Spleen (tissue), 7 donors: ENCODE measurements at regions not wholly inside any gene's neighbourhood (a gene's known extent, or its start where the extent isn't known, plus 50 kb on each side); places are given as distances from the start of the nearest gene placed in this dataset.

Source experiments
- CTCF ChIP-seq, 11 experiments: fragments of 200-600 bp in 7 of 11; fragments of 450-650 bp in 4 of 11; sonication (generic) in 4 of 11; IDR thresholded peaks in 8 of 11; conservative IDR thresholded peaks in 3 of 11; 1 replicate in 7 of 11; 2 replicates in 4 of 11; pipeline versions ENCODE4 v1.4.0 to v1.8.0; 2016 to 2021; ENCODE audit warnings: antibody characterized with exemption in 11 of 11, inconsistent platforms in 4 of 11, mild to moderate bottlenecking in 1 of 11
- POLR2A ChIP-seq, 3 donors: fragments of 450-650 bp; IDR thresholded peaks; one replicate each; pipeline ENCODE4 v1.5.1; 2017; ENCODE audit warnings: antibody characterized with exemption in 3 of 3, mild to moderate bottlenecking in 1 of 3
- POLR2AphosphoS5 ChIP-seq, 3 donors: sonication (generic); formaldehyde crosslinking; IDR thresholded peaks; one replicate each; pipeline ENCODE4 v1.5.1; 2017; ENCODE audit warnings: antibody characterized with exemption in 3 of 3
- donor health status: DM: no; HTN: no; CAD: no; lungs with moderate emphysema.
- donor health status: DM: no; HTN: no; CAD: no.
- donor health status: DM: no; HTN: no; CAD: no.

- TF ChIP-seq CTCF (IDR thresholded peaks at IDR 0.05 in 8 of 11, conservative IDR thresholded peaks at IDR 0.05 in 3 of 11) (no peak), POLR2A (IDR thresholded peaks at IDR 0.05) (no peak), POLR2AphosphoS5 (IDR thresholded peaks at IDR 0.05) (no peak)
Measured at GRCh38 chr11:70544774-70545609, 146.7 kb downstream of the CTTN start.
